Uterus (tissue), 2 donors: ENCODE measurements at regions not wholly inside any gene's neighbourhood (a gene's known extent, or its start where the extent isn't known, plus 50 kb on each side); places are given as distances from the start of the nearest gene placed in this dataset.

ENCODE experiments used
- CTCF ChIP-seq, 4 experiments: fragments of 200-600 bp in 2 of 4; fragments of 450-650 bp in 2 of 4; sonication (generic) in 2 of 4; IDR thresholded peaks; one replicate each; pipeline ENCODE4 v1.5.1; 2016 to 2019; ENCODE audit warnings: antibody characterized with exemption in 4 of 4, mild to moderate bottlenecking in 2 of 4, moderate library complexity in 1 of 4
- POLR2A ChIP-seq, 2 donors: fragments of 450-650 bp; IDR thresholded peaks; one replicate each; pipeline ENCODE4 v1.6.1; 2016; ENCODE audit warnings: antibody characterized with exemption in 2 of 2, mild to moderate bottlenecking in 1 of 2, moderate library complexity in 1 of 2

GRCh38 chr3:177465257-177465642 lies 268.0 kb upstream of the TBL1XR1 start:
- TF ChIP-seq CTCF (IDR thresholded peaks at IDR 0.05) (no peak), POLR2A (IDR thresholded peaks at IDR 0.05) (no peak)
